GM12874 (cell line): ENCODE measurements at regions not wholly inside any gene's neighbourhood (a gene's known extent, or its start where the extent isn't known, plus 50 kb on each side); places are given as distances from the start of the nearest gene placed in this dataset.

Source experiments
- CTCF ChIP-seq: IDR thresholded peaks from 2 replicates; pipeline ENCODE4 v1.5.1; 2011; ENCODE audit warnings: low read depth, mild to moderate bottlenecking, control low read depth, low read length, moderate library complexity; ENCODE audit not compliant: insufficient read depth

- TF ChIP-seq CTCF: no peak
Measured at GRCh38 chr15:24224161-24224560, 451.4 kb upstream of the NPAP1 start.

DNA sequence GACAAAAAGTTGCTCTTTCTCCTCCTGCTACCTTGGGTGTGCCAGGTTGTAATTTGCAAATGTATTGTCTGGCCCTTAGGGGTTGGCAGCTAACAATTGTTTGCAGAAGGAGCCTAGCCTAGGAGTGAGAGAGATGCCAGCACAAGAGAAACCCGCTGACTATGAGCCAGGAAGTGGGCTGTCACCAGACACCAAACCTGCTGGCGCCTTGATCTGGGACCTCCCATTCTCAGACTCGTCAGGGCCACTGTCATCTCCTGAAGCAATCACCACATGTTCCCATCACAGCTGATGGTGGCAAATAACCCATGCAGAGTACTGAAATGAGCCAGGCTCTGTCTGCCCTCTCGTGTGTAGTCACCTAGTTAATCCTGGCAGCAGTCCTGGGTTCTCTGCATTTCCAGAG lies 406.4 kb upstream of the NPAP1 start:
- no peak for TF ChIP-seq CTCF

- TF ChIP-seq CTCF: no peak
Measured at GRCh38 chr15:24269923-24270322, 405.7 kb upstream of the NPAP1 start.

GRCh38 chr15:24292837-24293236 lies 382.7 kb upstream of the NPAP1 start:
- TF ChIP-seq CTCF: no peak

DNA sequence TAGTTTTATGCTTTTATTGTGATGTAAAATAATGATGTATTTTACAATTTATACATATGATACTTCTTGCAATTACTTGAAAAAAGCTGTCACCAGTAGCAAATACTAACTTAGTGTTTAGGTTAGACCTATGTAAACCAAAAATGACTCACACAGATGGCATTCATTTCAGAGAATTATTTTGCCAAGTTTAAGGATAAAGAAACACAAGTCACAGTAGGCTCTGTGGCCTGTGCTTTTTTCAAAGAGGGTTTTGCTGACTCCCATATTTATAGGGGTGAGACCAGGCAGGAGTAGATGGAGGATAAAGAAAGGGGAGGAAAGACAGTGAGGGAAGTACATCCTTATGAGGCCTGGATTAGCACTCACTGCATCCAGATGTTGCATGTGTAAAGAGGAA lies 356.6 kb upstream of the NPAP1 start:
- TF ChIP-seq CTCF: no peak

DNA sequence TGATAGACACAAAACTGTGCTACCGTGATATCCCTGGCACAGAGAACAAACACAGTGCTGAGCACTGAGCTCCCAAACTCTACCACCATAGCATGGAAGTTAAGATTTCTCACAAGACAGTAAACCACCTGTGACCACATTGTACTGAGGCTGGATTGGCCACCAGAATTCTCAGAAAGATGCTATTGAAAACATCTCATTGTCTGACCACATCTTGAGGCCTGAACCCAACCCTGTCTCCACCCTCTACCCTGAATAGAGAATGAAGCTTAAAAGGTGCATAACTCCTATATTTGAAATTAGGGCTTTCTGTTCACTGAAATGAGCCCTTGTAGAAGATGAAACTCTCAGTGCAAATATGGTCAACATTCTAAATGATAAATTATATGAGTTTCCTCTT lies 281.3 kb upstream of the NPAP1 start:
- no peak for TF ChIP-seq CTCF

DNA sequence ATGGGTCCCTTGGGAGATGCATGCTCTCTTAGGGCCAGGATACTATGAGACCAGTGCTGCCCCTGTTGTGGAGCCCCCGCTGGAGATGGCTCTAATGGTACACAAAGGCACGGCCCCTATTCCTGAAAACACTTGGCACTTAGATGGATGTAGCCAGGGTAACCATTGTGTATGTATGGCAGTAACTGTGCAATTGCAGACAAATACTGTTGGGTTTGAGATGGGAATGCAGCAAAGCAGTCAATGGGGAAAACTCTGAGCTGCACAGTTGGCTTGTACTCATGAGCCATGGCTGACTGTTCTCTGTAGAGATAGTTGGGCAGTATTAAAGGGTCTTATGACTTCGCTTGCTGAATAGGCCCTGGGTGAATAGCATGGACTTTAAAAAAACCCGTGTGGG lies 67.9 kb upstream of the NPAP1 start:
- no peak for TF ChIP-seq CTCF

- TF ChIP-seq CTCF: no peak
Measured at GRCh38 chr15:24617646-24618045, 57.9 kb upstream of the NPAP1 start.
